Hepatic stellate cell (primary cell): ENCODE measurements at regions not wholly inside any gene's neighbourhood (a gene's known extent, or its start where the extent isn't known, plus 50 kb on each side); places are given as distances from the start of the nearest gene placed in this dataset.

Source experiments
- DNase-seq: peaks from one replicate; pipeline ENCODE4 v3.0.0; 2011; ENCODE audit warnings: low spot score

- DNase-seq: no peak
Measured at GRCh38 chr6:91181416-91181815, 594.5 kb upstream of the MAP3K7 start.

GRCh38 chr6:91173651-91174050, 586.8 kb upstream of the MAP3K7 start:
- DNase-seq: no peak

- DNase-seq: no peak
Measured at GRCh38 chr6:91173186-91173585, 586.3 kb upstream of the MAP3K7 start.

GRCh38 chr6:91171754-91172462, 585.0 kb upstream of the MAP3K7 start:
- no peak for DNase-seq

- no peak for DNase-seq
Measured at GRCh38 chr6:91167846-91168245, 581.0 kb upstream of the MAP3K7 start.

- no peak for DNase-seq
Measured at GRCh38 chr6:91166271-91167046, 579.6 kb upstream of the MAP3K7 start.

- DNase-seq: no peak
Measured at GRCh38 chr6:91164105-91164504, 577.2 kb upstream of the MAP3K7 start.

- DNase-seq: no peak
Measured at GRCh38 chr6:91161246-91161645, 574.4 kb upstream of the MAP3K7 start.

- DNase-seq: no peak
Measured at GRCh38 chr6:91155129-91155785, 568.4 kb upstream of the MAP3K7 start.

- no peak for DNase-seq
Measured at GRCh38 chr6:91152824-91153223, 566.0 kb upstream of the MAP3K7 start.

GRCh38 chr6:91149956-91150705, 563.3 kb upstream of the MAP3K7 start:
- DNase-seq: no peak

GRCh38 chr6:91149246-91149955, 562.5 kb upstream of the MAP3K7 start:
- no peak for DNase-seq

- no peak for DNase-seq
Measured at GRCh38 chr6:91144126-91144525, 557.3 kb upstream of the MAP3K7 start.

GRCh38 chr6:91142154-91142553, 555.3 kb upstream of the MAP3K7 start:
- no peak for DNase-seq

GRCh38 chr6:91141346-91141745, 554.5 kb upstream of the MAP3K7 start:
- DNase-seq: no peak

GRCh38 chr6:91140449-91140848, 553.6 kb upstream of the MAP3K7 start:
- DNase-seq: no peak

GRCh38 chr6:91137286-91137685, 550.4 kb upstream of the MAP3K7 start:
- DNase-seq: no peak

GRCh38 chr6:91135406-91136103, 548.7 kb upstream of the MAP3K7 start:
- no peak for DNase-seq

- no peak for DNase-seq
Measured at GRCh38 chr6:91132461-91132860, 545.6 kb upstream of the MAP3K7 start.

GRCh38 chr6:91130126-91130525, 543.3 kb upstream of the MAP3K7 start:
- DNase-seq: no peak

GRCh38 chr6:91127752-91128151, 540.9 kb upstream of the MAP3K7 start:
- no peak for DNase-seq
